HEK293T (cell line): ENCODE measurements at regions not wholly inside any gene's neighbourhood (a gene's known extent, or its start where the extent isn't known, plus 50 kb on each side); places are given as distances from the start of the nearest gene placed in this dataset.

Experiments
- FOXA1 ChIP-seq: fragments of 450-650 bp; IDR thresholded peaks from 2 replicates; pipeline ENCODE4 v1.6.1; 2016; ENCODE audit warnings: mild to moderate bottlenecking
- LEF1 ChIP-seq: fragments of 450-650 bp; IDR thresholded peaks from 2 replicates; pipeline ENCODE4 v1.6.1; 2017; ENCODE audit warnings: mild to moderate bottlenecking, borderline replicate concordance
- NFRKB ChIP-seq: fragments of 450-650 bp; IDR thresholded peaks from 2 replicates; pipeline ENCODE4 v1.6.1; 2016; ENCODE audit warnings: mild to moderate bottlenecking, moderate library complexity
- SP1 ChIP-seq: fragments of 450-650 bp; IDR thresholded peaks from 2 replicates; pipeline ENCODE4 v1.6.1; 2017
- SUZ12 ChIP-seq: fragments of 450-650 bp; IDR thresholded peaks from 2 replicates; pipeline ENCODE4 v1.6.1; 2016; ENCODE audit warnings: mild to moderate bottlenecking

DNA sequence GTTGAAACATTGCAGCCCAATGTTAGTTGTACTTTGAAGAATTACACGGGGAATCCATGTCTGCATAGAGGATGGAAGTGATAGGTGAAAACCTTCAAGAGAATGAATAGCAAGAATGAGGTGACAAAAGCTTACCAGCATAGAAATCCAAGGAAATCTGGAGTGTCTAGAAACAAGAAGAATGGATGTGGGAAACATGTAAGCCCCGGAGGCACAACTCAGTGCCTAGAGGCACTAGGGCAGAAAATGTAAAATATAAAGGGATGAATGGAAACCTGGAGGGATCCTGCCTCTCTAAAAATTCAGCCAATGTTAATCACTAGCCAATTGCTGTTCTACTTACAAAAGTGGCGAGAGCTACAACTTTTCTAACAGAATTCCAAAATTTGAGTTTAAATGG is 619.0 kb downstream of the TBL1XR1 start:
- TF ChIP-seq FOXA1 (no peak), NFRKB (no peak), SP1 (no peak), SUZ12 (no peak), LEF1 (no peak)
